Transverse colon (tissue), 4 donors: ENCODE measurements at regions not wholly inside any gene's neighbourhood (a gene's known extent, or its start where the extent isn't known, plus 50 kb on each side); places are given as distances from the start of the nearest gene placed in this dataset.

Experiments
- EP300 ChIP-seq: sonication (generic); formaldehyde crosslinking; IDR thresholded peaks from one replicate; pipeline ENCODE4 v1.6.1; 2017; ENCODE audit warnings: antibody characterized with exemption, low read depth
- POLR2A ChIP-seq: fragments of 450-650 bp; IDR thresholded peaks from one replicate; pipeline ENCODE4 v1.6.1; 2016; ENCODE audit warnings: antibody characterized with exemption, mild to moderate bottlenecking, moderate library complexity
- POLR2AphosphoS5 ChIP-seq, 3 donors: sonication (generic); formaldehyde crosslinking; IDR thresholded peaks; one replicate each; pipeline ENCODE4 v1.6.1; 2016; ENCODE audit warnings: antibody characterized with exemption in 3 of 3
- TF ChIP-seq, protein P1 (sequence below), 5 experiments: fragments of 200-600 bp in 3 of 5; fragments of 450-650 bp in 2 of 5; sonication (generic) in 3 of 5; IDR thresholded peaks; 1 replicate in 2 of 5; 2 replicates in 3 of 5; pipeline ENCODE4 v1.5.1; 2016 to 2017; ENCODE audit warnings: antibody characterized with exemption in 5 of 5, inconsistent platforms in 3 of 5, mild to moderate bottlenecking in 2 of 5, moderate library complexity in 1 of 5

DNA sequence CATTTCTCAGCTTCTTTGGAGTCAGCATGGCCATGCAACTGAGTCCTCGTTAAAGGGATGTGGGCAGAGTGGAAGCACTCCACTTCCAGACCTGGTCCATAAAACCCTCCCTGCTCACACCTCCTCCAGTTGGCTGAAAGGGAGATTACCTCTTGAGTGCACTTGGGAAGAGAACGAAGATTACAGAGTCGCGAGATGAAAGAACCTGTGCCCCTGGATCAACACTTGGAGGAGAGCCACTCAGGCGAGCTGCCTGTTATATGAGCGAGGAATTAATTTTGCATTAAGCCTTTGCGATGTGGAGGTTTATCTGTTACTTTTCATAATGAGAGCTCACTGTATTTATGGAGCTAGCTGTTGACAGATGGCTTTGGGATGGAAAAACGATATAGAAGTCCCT is 147.9 kb downstream of the MAF start:
- TF ChIP-seq, protein P1, sequence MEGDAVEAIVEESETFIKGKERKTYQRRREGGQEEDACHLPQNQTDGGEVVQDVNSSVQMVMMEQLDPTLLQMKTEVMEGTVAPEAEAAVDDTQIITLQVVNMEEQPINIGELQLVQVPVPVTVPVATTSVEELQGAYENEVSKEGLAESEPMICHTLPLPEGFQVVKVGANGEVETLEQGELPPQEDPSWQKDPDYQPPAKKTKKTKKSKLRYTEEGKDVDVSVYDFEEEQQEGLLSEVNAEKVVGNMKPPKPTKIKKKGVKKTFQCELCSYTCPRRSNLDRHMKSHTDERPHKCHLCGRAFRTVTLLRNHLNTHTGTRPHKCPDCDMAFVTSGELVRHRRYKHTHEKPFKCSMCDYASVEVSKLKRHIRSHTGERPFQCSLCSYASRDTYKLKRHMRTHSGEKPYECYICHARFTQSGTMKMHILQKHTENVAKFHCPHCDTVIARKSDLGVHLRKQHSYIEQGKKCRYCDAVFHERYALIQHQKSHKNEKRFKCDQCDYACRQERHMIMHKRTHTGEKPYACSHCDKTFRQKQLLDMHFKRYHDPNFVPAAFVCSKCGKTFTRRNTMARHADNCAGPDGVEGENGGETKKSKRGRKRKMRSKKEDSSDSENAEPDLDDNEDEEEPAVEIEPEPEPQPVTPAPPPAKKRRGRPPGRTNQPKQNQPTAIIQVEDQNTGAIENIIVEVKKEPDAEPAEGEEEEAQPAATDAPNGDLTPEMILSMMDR (IDR thresholded peaks at IDR 0.05) = no peak
- TF ChIP-seq POLR2A (no peak), EP300 (no peak), POLR2AphosphoS5 (IDR thresholded peaks at IDR 0.05) (no peak)
